ENCODE measurements at regions not wholly inside any gene's neighbourhood (a gene's known extent, or its start where the extent isn't known, plus 50 kb on each side); places are given as distances from the start of the nearest gene placed in this dataset.

GRCh38 chr14:106848330-106849121, 1322.1 kb downstream of the TMEM121 start:
- TF ChIP-seq CTCF (IDR thresholded peaks at IDR 0.05; ENCODE audit: low read depth, low read length, poor library complexity, severe bottlenecking) (peak; percentile 65), EZH2phosphoT487 (IDR thresholded peaks at IDR 0.05; ENCODE audit: borderline replicate concordance, low read length) (no peak)

All from DOHH2 (cell line).